DMS53 treated with DMSO at 0.1 percent for 48 hours (cell line): ENCODE measurements at regions not wholly inside any gene's neighbourhood (a gene's known extent, or its start where the extent isn't known, plus 50 kb on each side); places are given as distances from the start of the nearest gene placed in this dataset.

Source experiments
- DNase-seq: peaks from one replicate; lab custom pipeline; 2025; ENCODE audit not compliant: unreplicated experiment; lab: John Stamatoyannopoulos, UW

- DNase-seq: no peak
Observed at GRCh38 chr7:26551740-26552139, 260.1 kb downstream of the SNX10 start.

- DNase-seq: no peak
Observed at GRCh38 chr7:26553128-26553527, 261.5 kb downstream of the SNX10 start.

- no peak for DNase-seq
Observed at GRCh38 chr7:26553582-26553981, 261.9 kb downstream of the SNX10 start.

- DNase-seq: no peak
Observed at GRCh38 chr7:26554952-26555351, 263.3 kb downstream of the SNX10 start.

GRCh38 chr7:26556061-26556881, 264.6 kb downstream of the SNX10 start:
- DNase-seq: no peak

GRCh38 chr7:26560526-26561256, 269.0 kb downstream of the SNX10 start:
- DNase-seq: no peak

- DNase-seq: no peak
Observed at GRCh38 chr7:26562841-26563240, 271.2 kb downstream of the SNX10 start.

GRCh38 chr7:26563406-26563805, 271.7 kb downstream of the SNX10 start:
- no peak for DNase-seq

- DNase-seq: no peak
Observed at GRCh38 chr7:26567266-26567665, 275.6 kb downstream of the SNX10 start.

- no peak for DNase-seq
Observed at GRCh38 chr7:26574476-26574875, 282.8 kb downstream of the SNX10 start.

GRCh38 chr7:26580064-26580591, 284.3 kb downstream of the SKAP2 start:
- DNase-seq: no peak

- DNase-seq: no peak
Observed at GRCh38 chr7:26580711-26581110, 283.7 kb downstream of the SKAP2 start.

- DNase-seq: peak; percentile 99
Observed at GRCh38 chr7:26583094-26583648, 281.2 kb downstream of the SKAP2 start.

GRCh38 chr7:26584326-26584725, 280.1 kb downstream of the SKAP2 start:
- no peak for DNase-seq

GRCh38 chr7:26584987-26585665, 279.3 kb downstream of the SKAP2 start:
- DNase-seq: no peak

GRCh38 chr7:26587536-26587935, 276.9 kb downstream of the SKAP2 start:
- no peak for DNase-seq

GRCh38 chr7:26588511-26588910, 275.9 kb downstream of the SKAP2 start:
- peak; percentile 56 for DNase-seq

- DNase-seq: no peak
Observed at GRCh38 chr7:26590709-26591108, 273.7 kb downstream of the SKAP2 start.

- no peak for DNase-seq
Observed at GRCh38 chr7:26592011-26592410, 272.4 kb downstream of the SKAP2 start.

- no peak for DNase-seq
Observed at GRCh38 chr7:26593393-26593792, 271.0 kb downstream of the SKAP2 start.

- no peak for DNase-seq
Observed at GRCh38 chr7:26593896-26594295, 270.5 kb downstream of the SKAP2 start.
